Uterus (tissue), 3 donors: ENCODE measurements at regions not wholly inside any gene's neighbourhood (a gene's known extent, or its start where the extent isn't known, plus 50 kb on each side); places are given as distances from the start of the nearest gene placed in this dataset.

ENCODE experiments used
- DNase-seq, 2 donors: peaks; one replicate each; pipeline ENCODE4 v3.0.0-alpha.2; 2019 to 2020
- H3K27ac ChIP-seq, 2 donors: fragments of 200-600 bp; sonication (generic); 1 replicate in 1 of 2; 2 replicates in 1 of 2; pipeline ENCODE4 v1.5.1; 2016 to 2018
- H3K27me3 ChIP-seq, 2 donors: fragments of 200-600 bp; sonication (generic); one replicate each; pipeline ENCODE4 v1.5.1; 2018 to 2019; ENCODE audit warnings: control low read depth in 1 of 2
- H3K36me3 ChIP-seq, 2 donors: fragments of 200-600 bp; sonication (generic); one replicate each; pipeline ENCODE4 v1.5.1; 2019; ENCODE audit warnings: control low read depth in 1 of 2
- H3K4me1 ChIP-seq, 2 donors: fragments of 200-600 bp; sonication (generic); one replicate each; pipeline ENCODE4 v1.5.1; 2018 to 2019; ENCODE audit warnings: control low read depth in 1 of 2
- H3K4me3 ChIP-seq, 2 donors: fragments of 200-600 bp; sonication (generic); 1 replicate in 1 of 2; 2 replicates in 1 of 2; pipeline ENCODE4 v1.5.1; 2018 to 2019; ENCODE audit warnings: mild to moderate bottlenecking in 1 of 2
- H3K9me3 ChIP-seq, 2 donors: fragments of 200-600 bp; sonication (generic); one replicate each; pipeline ENCODE4 v1.5.1; 2019; ENCODE audit warnings: control low read depth in 1 of 2
- CTCF ChIP-seq, 4 experiments: fragments of 200-600 bp in 2 of 4; fragments of 450-650 bp in 2 of 4; sonication (generic) in 2 of 4; IDR thresholded peaks; one replicate each; pipeline ENCODE4 v1.5.1; 2016 to 2019; ENCODE audit warnings: antibody characterized with exemption in 4 of 4, mild to moderate bottlenecking in 2 of 4, moderate library complexity in 1 of 4
- POLR2A ChIP-seq, 2 donors: fragments of 450-650 bp; IDR thresholded peaks; one replicate each; pipeline ENCODE4 v1.6.1; 2016; ENCODE audit warnings: antibody characterized with exemption in 2 of 2, mild to moderate bottlenecking in 1 of 2, moderate library complexity in 1 of 2
- intact Hi-C: fragments of 100-400 bp; cut with DNase I; formaldehyde crosslinking; loops from one replicate; pipeline ENCODE4 v1.15.1; 2023; ENCODE audit warnings: low total_unique reads
- donor health status: DM: yes; HTN: yes; CAD: no.

GRCh38 chr2:16059393-16060016 is 119.2 kb downstream of the MYCN start:
- H3K36me3 ChIP-seq: no peaks in the 10 kb centered on the region
- intact Hi-C loops: no loop called here
- no peaks in the 10 kb centered on the region for H3K27me3 ChIP-seq
- H3K4me1 ChIP-seq: no peaks in the 10 kb centered on the region
- no peak for DNase-seq
- TF ChIP-seq POLR2A (IDR thresholded peaks at IDR 0.05) (no peak), CTCF (IDR thresholded peaks at IDR 0.05) (no peak)
- H3K27ac ChIP-seq: no peak overlapping the region
- H3K9me3 ChIP-seq: no peaks in the 10 kb centered on the region
- H3K4me3 ChIP-seq: no peak overlapping the region

GRCh38 chr2:16058747-16059358 is 118.5 kb downstream of the MYCN start:
- no peaks in the 10 kb centered on the region for H3K9me3 ChIP-seq
- no peak for DNase-seq
- no peaks in the 10 kb centered on the region for H3K27me3 ChIP-seq
- TF ChIP-seq POLR2A (IDR thresholded peaks at IDR 0.05) (no peak), CTCF (IDR thresholded peaks at IDR 0.05) (no peak)
- intact Hi-C loops: no loop called here
- no peak overlapping the region for H3K4me3 ChIP-seq
- H3K27ac ChIP-seq: no peak overlapping the region
- no peaks in the 10 kb centered on the region for H3K36me3 ChIP-seq
- no peaks in the 10 kb centered on the region for H3K4me1 ChIP-seq

- TF ChIP-seq CTCF (IDR thresholded peaks at IDR 0.05) (no peak), POLR2A (IDR thresholded peaks at IDR 0.05) (no peak)
- Histone ChIP-seq H3K4me3 (no peak overlapping the region), H3K9me3 (no peaks in the 10 kb centered on the region), H3K27ac (no peak overlapping the region), H3K36me3 (no peaks in the 10 kb centered on the region), H3K27me3 (no peaks in the 10 kb centered on the region), H3K4me1 (no peaks in the 10 kb centered on the region)
- intact Hi-C loops: no loop called here
- no peak for DNase-seq
Measured at GRCh38 chr2:16058256-16058655, 117.9 kb downstream of the MYCN start.

GRCh38 chr2:16057661-16058060 is 117.3 kb downstream of the MYCN start:
- no peak overlapping the region for H3K4me3 ChIP-seq
- H3K27me3 ChIP-seq: no peaks in the 10 kb centered on the region
- no peak for DNase-seq
- H3K27ac ChIP-seq: no peak overlapping the region
- H3K36me3 ChIP-seq: no peaks in the 10 kb centered on the region
- no peak for TF ChIP-seq CTCF (IDR thresholded peaks at IDR 0.05)
- H3K4me1 ChIP-seq: no peaks in the 10 kb centered on the region
- intact Hi-C loops: no loop called here
- no peaks in the 10 kb centered on the region for H3K9me3 ChIP-seq

- DNase-seq: no peak
- no peaks in the 10 kb centered on the region for H3K9me3 ChIP-seq
- H3K4me1 ChIP-seq: no peaks in the 10 kb centered on the region
- intact Hi-C loops: no loop called here
- TF ChIP-seq CTCF (IDR thresholded peaks at IDR 0.05): no peak
- H3K36me3 ChIP-seq: no peaks in the 10 kb centered on the region
- no peaks in the 10 kb centered on the region for H3K27me3 ChIP-seq
- H3K4me3 ChIP-seq: no peak overlapping the region
- H3K27ac ChIP-seq: no peak overlapping the region
Measured at GRCh38 chr2:16055848-16056580, 115.7 kb downstream of the MYCN start.
